Neural cell (in vitro differentiated cells): ENCODE measurements at regions not wholly inside any gene's neighbourhood (a gene's known extent, or its start where the extent isn't known, plus 50 kb on each side); places are given as distances from the start of the nearest gene placed in this dataset.

Experiments used
- H2AFZ ChIP-seq: fragments of 200-600, 300-800 bp; sonication (generic), shearing (Covaris generic); 2 replicates; pipeline ENCODE4 v1.6.0; 2014; ENCODE audit warnings: low read depth, mild to moderate bottlenecking, antibody characterized with exemption, low read length, moderate library complexity
- H3F3A ChIP-seq: fragments of 200-600 bp; shearing (Covaris generic); 2 replicates; pipeline ENCODE4 v1.6.1; 2016; ENCODE audit warnings: mild to moderate bottlenecking, moderate library complexity, mixed read lengths, antibody characterized with exemption, low read length; ENCODE audit not compliant: insufficient read depth, poor library complexity, severe bottlenecking
- H3K27ac ChIP-seq: fragments of 200-600, 300-800 bp; sonication (generic), shearing (Covaris generic); 2 replicates; pipeline ENCODE4 v1.5.1; 2014; ENCODE audit warnings: mild to moderate bottlenecking, low read length, moderate library complexity
- H3K27me3 ChIP-seq: fragments of 300-800, 200-600 bp; sonication (generic), shearing (Covaris generic); 2 replicates; pipeline ENCODE4 v1.6.0; 2014; ENCODE audit warnings: mild to moderate bottlenecking, low read depth, low read length, moderate library complexity; ENCODE audit not compliant: insufficient read depth
- H3K36me3 ChIP-seq: fragments of 300-800, 200-600 bp; sonication (generic), shearing (Covaris generic); 2 replicates; pipeline ENCODE4 v1.5.1; 2014; ENCODE audit warnings: mild to moderate bottlenecking, antibody characterized with exemption, low read length, moderate library complexity; ENCODE audit not compliant: insufficient read depth
- H3K4me2 ChIP-seq: fragments of 300-800, 200-600 bp; sonication (generic), shearing (Covaris generic); 2 replicates; pipeline ENCODE4 v1.6.0; 2014; ENCODE audit warnings: mild to moderate bottlenecking, low read length
- H3K4me3 ChIP-seq: fragments of 300-800, 200-600 bp; sonication (generic), shearing (Covaris generic); 2 replicates; pipeline ENCODE4 v1.5.1; 2014; ENCODE audit warnings: mild to moderate bottlenecking, low read length, moderate library complexity
- H3K79me2 ChIP-seq: fragments of 200-600 bp; shearing (Covaris generic); replicated peaks from 2 replicates; pipeline ENCODE4 v1.6.0; 2014; ENCODE audit warnings: mild to moderate bottlenecking, low read length, moderate library complexity; ENCODE audit not compliant: insufficient read depth
- H3K9ac ChIP-seq: fragments of 300-800, 200-600 bp; sonication (generic), shearing (Covaris generic); 2 replicates; pipeline ENCODE4 v1.6.1; 2016; ENCODE audit warnings: mild to moderate bottlenecking, low read length, mixed read lengths
- H3K9me2 ChIP-seq: fragments of 200-600 bp; shearing (Covaris generic); 2 replicates; pipeline ENCODE4 v1.6.1; 2016; ENCODE audit warnings: mild to moderate bottlenecking, low read length, mixed read lengths; ENCODE audit not compliant: insufficient read depth
- H3K9me3 ChIP-seq: fragments of 200-600, 300-800 bp; sonication (generic), shearing (Covaris generic); 2 replicates; pipeline ENCODE4 v1.6.1; 2016; ENCODE audit warnings: mild to moderate bottlenecking, mixed run types, low read length, moderate library complexity, mixed read lengths
- H4K20me1 ChIP-seq: fragments of 200-600 bp; shearing (Covaris generic); 2 replicates; pipeline ENCODE4 v1.6.1; 2016; ENCODE audit warnings: mild to moderate bottlenecking, mixed run types; ENCODE audit not compliant: insufficient read depth
- CTCF ChIP-seq: fragments of 450-650 bp; IDR thresholded peaks from 2 replicates; pipeline ENCODE4 v1.5.1; 2014; ENCODE audit warnings: antibody characterized with exemption, mild to moderate bottlenecking, moderate library complexity; ENCODE audit not compliant: poor library complexity, severe bottlenecking
- EP300 ChIP-seq: fragments of 450-650 bp; conservative IDR thresholded peaks from 2 replicates; pipeline ENCODE4 v1.6.1; 2014; ENCODE audit warnings: antibody characterized with exemption, mild to moderate bottlenecking, moderate library complexity; ENCODE audit not compliant: poor library complexity, severe bottlenecking
- EZH2 ChIP-seq: fragments of 200-600, 300-800 bp; shearing (Covaris generic), sonication (generic); IDR thresholded peaks from 2 replicates; pipeline ENCODE4 v1.6.1; 2014; ENCODE audit warnings: antibody characterized with exemption, low read length, borderline replicate concordance, mild to moderate bottlenecking; ENCODE audit not compliant: insufficient read depth, poor library complexity, severe bottlenecking
- MXI1 ChIP-seq: fragments of 450-650 bp; conservative IDR thresholded peaks from 2 replicates; pipeline ENCODE4 v1.6.1; 2014; ENCODE audit warnings: antibody characterized with exemption, mild to moderate bottlenecking; ENCODE audit not compliant: poor library complexity, severe bottlenecking
- POLR2AphosphoS5 ChIP-seq: IDR thresholded peaks from 2 replicates; pipeline ENCODE4 v1.6.1; 2012
- RAD21 ChIP-seq: fragments of 450-650 bp; conservative IDR thresholded peaks from 2 replicates; pipeline ENCODE4 v1.6.1; 2014; ENCODE audit warnings: antibody characterized with exemption, mild to moderate bottlenecking, moderate library complexity
- REST ChIP-seq: IDR thresholded peaks from 2 replicates; pipeline ENCODE4 v1.6.1; 2012; ENCODE audit warnings: borderline replicate concordance
- SMC3 ChIP-seq: fragments of 450-650 bp; conservative IDR thresholded peaks from 2 replicates; pipeline ENCODE4 v1.6.1; 2014; ENCODE audit warnings: antibody characterized with exemption, mild to moderate bottlenecking, moderate library complexity; ENCODE audit not compliant: poor library complexity
- TAF1 ChIP-seq: IDR thresholded peaks from 2 replicates; pipeline ENCODE4 v1.6.1; 2012; ENCODE audit warnings: low read depth

- Histone ChIP-seq H3K4me2 (no peak overlapping the region), H3K9me3 (no peaks in the 10 kb centered on the region), H3F3A (no peaks in the 10 kb centered on the region), H3K4me3 (no peak overlapping the region), H4K20me1 (no peaks in the 10 kb centered on the region), H3K27me3 (no peaks in the 10 kb centered on the region), H3K79me2 (no peaks in the 10 kb centered on the region), H3K9ac (no peak overlapping the region), H3K27ac (no peak overlapping the region), H2AFZ (no peak overlapping the region), H3K9me2 (no peaks in the 10 kb centered on the region), H3K36me3 (no peaks in the 10 kb centered on the region)
- TF ChIP-seq EZH2 = no peak
- no peak for TF ChIP-seq EP300
These were observed 332.6 kb upstream of the MANEA start for GRCh38 chr6:95244751-95245150.

- Histone ChIP-seq H3K4me3 (no peak overlapping the region), H3K79me2 (no peaks in the 10 kb centered on the region), H3K27ac (no peak overlapping the region), H3K27me3 (no peaks in the 10 kb centered on the region), H3K9me2 (no peaks in the 10 kb centered on the region), H3K9me3 (no peaks in the 10 kb centered on the region), H4K20me1 (no peaks in the 10 kb centered on the region), H3K4me2 (no peak overlapping the region), H3K9ac (no peak overlapping the region), H2AFZ (no peak overlapping the region), H3F3A (no peaks in the 10 kb centered on the region), H3K36me3 (no peaks in the 10 kb centered on the region)
- TF ChIP-seq CTCF (peak; percentile 60), SMC3 (peak; percentile 48), MXI1 (no peak), RAD21 (peak; percentile 67)
These were observed 328.8 kb upstream of the MANEA start for GRCh38 chr6:95248499-95248898.

- H2AFZ ChIP-seq = no peak overlapping the region
- H3K79me2 ChIP-seq = no peaks in the 10 kb centered on the region
- no peak overlapping the region for H3K4me2 ChIP-seq
- no peaks in the 10 kb centered on the region for H3K9me2 ChIP-seq
- H3K4me3 ChIP-seq = no peak overlapping the region
- no peaks in the 10 kb centered on the region for H3K36me3 ChIP-seq
- no peaks in the 10 kb centered on the region for H3K27me3 ChIP-seq
- H3K9me3 ChIP-seq = no peaks in the 10 kb centered on the region
- no peaks in the 10 kb centered on the region for H3F3A ChIP-seq
- no peak overlapping the region for H3K9ac ChIP-seq
- TF ChIP-seq RAD21 (no peak), POLR2AphosphoS5 (no peak), TAF1 (no peak), SMC3 (no peak), EP300 (no peak), EZH2 (no peak), MXI1 (no peak), REST (no peak), CTCF (no peak)
- H3K27ac ChIP-seq = no peak overlapping the region
- no peaks in the 10 kb centered on the region for H4K20me1 ChIP-seq
These were observed 328.2 kb upstream of the MANEA start for GRCh38 chr6:95249175-95249574.
